Tibial artery (tissue), 4 donors: ENCODE measurements at regions not wholly inside any gene's neighbourhood (a gene's known extent, or its start where the extent isn't known, plus 50 kb on each side); places are given as distances from the start of the nearest gene placed in this dataset.

ENCODE experiments used
- DNase-seq, 2 donors: peaks; one replicate each; pipeline ENCODE4 v3.0.0-alpha.2; 2019
- H3K27ac ChIP-seq, 2 donors: fragments of 200-600 bp; sonication (generic) in 1 of 2; 1 replicate in 1 of 2; 2 replicates in 1 of 2; pipeline ENCODE4 v1.5.1; 2018 to 2019; ENCODE audit warnings: mild to moderate bottlenecking in 1 of 2
- H3K27me3 ChIP-seq, 2 donors: fragments of 200-600 bp; sonication (generic) in 1 of 2; one replicate each; pipeline versions ENCODE4 v1.5.1 to v1.6.0; 2016 to 2019
- H3K36me3 ChIP-seq, 3 donors: fragments of 200-600 bp; sonication (generic) in 2 of 3; one replicate each; pipeline ENCODE4 v1.5.1; 2016 to 2019; ENCODE audit warnings: mild to moderate bottlenecking in 2 of 3
- H3K4me1 ChIP-seq, 4 donors: fragments of 200-600 bp; sonication (generic) in 2 of 4; 1 replicate in 3 of 4; 2 replicates in 1 of 4; pipeline ENCODE4 v1.5.1; 2016 to 2019
- H3K4me3 ChIP-seq, 2 donors: fragments of 200-600 bp; sonication (generic) in 1 of 2; 1 replicate in 1 of 2; 2 replicates in 1 of 2; pipeline ENCODE4 v1.5.1; 2018 to 2019; ENCODE audit warnings: mild to moderate bottlenecking in 2 of 2
- H3K9me3 ChIP-seq, 3 donors: fragments of 200-600 bp; sonication (generic) in 1 of 3; one replicate each; pipeline ENCODE4 v1.5.1; 2016 to 2019
- intact Hi-C: fragments of 100-400 bp; cut with DNase I; formaldehyde crosslinking; loops from one replicate; pipeline ENCODE4 v1.15.0; 2023; ENCODE audit warnings: low total_unique reads
- TF ChIP-seq, protein P1 (sequence below), 2 experiments: fragments of 200-600 bp in 1 of 2; fragments of 450-650 bp in 1 of 2; IDR thresholded peaks; one replicate each; pipeline ENCODE4 v1.5.1; 2017 to 2019; ENCODE audit warnings: antibody characterized with exemption in 2 of 2, mild to moderate bottlenecking in 1 of 2, moderate library complexity in 1 of 2

DNA sequence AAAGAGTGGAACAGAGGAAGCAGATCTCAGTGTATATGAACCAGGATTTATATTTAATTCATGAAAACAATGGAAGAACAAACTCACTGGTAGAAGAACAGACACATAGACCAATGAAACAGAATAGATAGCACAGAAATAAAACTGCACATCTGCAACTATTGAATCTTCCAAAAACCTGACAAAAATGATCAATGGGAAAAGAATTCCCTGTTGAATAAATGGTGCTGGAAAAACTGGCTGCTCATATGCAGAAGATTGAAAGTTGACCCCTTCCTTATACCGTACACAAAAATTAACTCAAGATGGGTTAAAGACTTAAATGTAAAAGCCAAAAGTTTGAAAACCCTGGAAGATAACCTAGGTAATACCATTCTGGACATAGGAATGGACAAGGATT, 391.0 kb downstream of the MAGEB5 start:
- no peaks in the 10 kb centered on the region for H3K27me3 ChIP-seq
- H3K9me3 ChIP-seq: no peaks in the 10 kb centered on the region
- H3K27ac ChIP-seq: no peak overlapping the region
- no peak for DNase-seq
- TF ChIP-seq, protein P1, sequence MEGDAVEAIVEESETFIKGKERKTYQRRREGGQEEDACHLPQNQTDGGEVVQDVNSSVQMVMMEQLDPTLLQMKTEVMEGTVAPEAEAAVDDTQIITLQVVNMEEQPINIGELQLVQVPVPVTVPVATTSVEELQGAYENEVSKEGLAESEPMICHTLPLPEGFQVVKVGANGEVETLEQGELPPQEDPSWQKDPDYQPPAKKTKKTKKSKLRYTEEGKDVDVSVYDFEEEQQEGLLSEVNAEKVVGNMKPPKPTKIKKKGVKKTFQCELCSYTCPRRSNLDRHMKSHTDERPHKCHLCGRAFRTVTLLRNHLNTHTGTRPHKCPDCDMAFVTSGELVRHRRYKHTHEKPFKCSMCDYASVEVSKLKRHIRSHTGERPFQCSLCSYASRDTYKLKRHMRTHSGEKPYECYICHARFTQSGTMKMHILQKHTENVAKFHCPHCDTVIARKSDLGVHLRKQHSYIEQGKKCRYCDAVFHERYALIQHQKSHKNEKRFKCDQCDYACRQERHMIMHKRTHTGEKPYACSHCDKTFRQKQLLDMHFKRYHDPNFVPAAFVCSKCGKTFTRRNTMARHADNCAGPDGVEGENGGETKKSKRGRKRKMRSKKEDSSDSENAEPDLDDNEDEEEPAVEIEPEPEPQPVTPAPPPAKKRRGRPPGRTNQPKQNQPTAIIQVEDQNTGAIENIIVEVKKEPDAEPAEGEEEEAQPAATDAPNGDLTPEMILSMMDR (IDR thresholded peaks at IDR 0.05): no peak
- no peaks in the 10 kb centered on the region for H3K36me3 ChIP-seq
- no peak overlapping the region for H3K4me3 ChIP-seq
- no peaks in the 10 kb centered on the region for H3K4me1 ChIP-seq
- intact Hi-C loops: no loop called here

DNA sequence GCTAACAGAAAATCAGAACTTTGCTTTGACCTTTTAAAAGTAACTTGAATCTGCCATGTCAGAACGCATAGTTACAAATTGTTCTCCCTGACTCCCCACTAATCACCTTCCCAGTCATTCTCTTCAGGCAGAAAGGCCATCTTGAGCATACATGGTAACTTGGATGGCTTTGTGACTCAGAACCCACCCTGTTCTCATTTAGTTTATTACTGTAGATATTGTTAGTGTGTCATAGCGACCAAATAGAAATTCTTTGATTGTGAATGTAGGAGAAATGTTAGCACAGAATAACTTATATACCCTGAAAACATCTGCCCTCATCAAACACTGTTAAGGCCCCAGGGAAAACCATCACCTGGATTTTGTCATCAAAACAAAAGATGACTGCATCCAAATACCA, 382.0 kb downstream of the MAGEB5 start:
- no peak overlapping the region for H3K27ac ChIP-seq
- TF ChIP-seq, protein P1 (IDR thresholded peaks at IDR 0.05): no peak
- no peaks in the 10 kb centered on the region for H3K27me3 ChIP-seq
- no peaks in the 10 kb centered on the region for H3K36me3 ChIP-seq
- peaks cover 0 to 6% (median 5%) of the 10 kb centered on the region in 3 donors for H3K9me3 ChIP-seq
- no peaks in the 10 kb centered on the region for H3K4me1 ChIP-seq
- intact Hi-C loops: no loop called here
- no peak for DNase-seq
- H3K4me3 ChIP-seq: no peak overlapping the region

DNA sequence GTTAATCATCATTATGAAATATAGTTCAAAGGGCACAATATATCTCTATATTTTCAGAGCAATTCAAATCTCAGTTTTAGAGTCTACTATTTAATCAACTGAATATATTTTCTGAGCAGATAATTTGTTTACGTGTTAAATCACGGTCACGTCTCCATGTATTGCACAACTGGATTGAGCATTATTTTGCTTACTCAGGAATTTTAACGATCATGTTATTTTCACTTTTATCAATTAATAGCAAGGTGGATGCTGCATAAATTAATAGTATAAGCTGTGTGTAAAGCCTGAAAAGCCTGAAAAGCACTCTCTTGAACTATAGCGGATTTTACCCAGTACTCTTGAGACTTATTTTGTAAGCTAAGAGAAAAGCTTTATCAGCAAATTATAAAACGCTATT, 374.9 kb downstream of the MAGEB5 start:
- no peaks in the 10 kb centered on the region for H3K4me1 ChIP-seq
- H3K27me3 ChIP-seq: no peaks in the 10 kb centered on the region
- no peak for DNase-seq
- intact Hi-C loops: no loop called here
- TF ChIP-seq, protein P1 (IDR thresholded peaks at IDR 0.05): no peak
- peaks cover 0 to 6% (median 5%) of the 10 kb centered on the region in 3 donors for H3K9me3 ChIP-seq
- H3K36me3 ChIP-seq: no peaks in the 10 kb centered on the region
- H3K4me3 ChIP-seq: no peak overlapping the region
- no peak overlapping the region for H3K27ac ChIP-seq

DNA sequence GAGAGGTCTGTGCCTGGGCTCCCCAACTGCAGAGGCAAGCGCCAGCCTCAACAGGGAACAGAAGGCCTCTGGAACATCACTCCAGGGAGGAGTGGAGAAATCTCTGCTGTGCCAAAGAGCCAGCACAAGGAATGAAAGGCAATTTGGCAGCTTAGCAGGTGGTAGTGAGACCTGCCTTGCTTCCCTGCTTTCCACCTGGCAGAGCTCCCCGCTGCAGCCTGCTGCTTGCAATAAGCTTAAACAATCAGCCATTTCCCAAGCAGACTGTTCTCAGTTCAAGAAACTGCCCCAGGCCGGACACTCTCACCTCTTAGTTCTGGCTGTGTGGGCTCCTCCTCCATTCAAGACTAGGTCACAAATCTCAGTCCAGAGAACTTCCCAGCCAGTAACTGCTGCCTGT, 370.6 kb downstream of the MAGEB5 start:
- Histone ChIP-seq H3K27ac (no peak overlapping the region), H3K4me1 (no peaks in the 10 kb centered on the region), H3K36me3 (no peaks in the 10 kb centered on the region), H3K9me3 (no peaks in the 10 kb centered on the region), H3K4me3 (no peak overlapping the region), H3K27me3 (no peaks in the 10 kb centered on the region)
- TF ChIP-seq, protein P1 (IDR thresholded peaks at IDR 0.05): no peak
- intact Hi-C loops: no loop called here
- DNase-seq: no peak

DNA sequence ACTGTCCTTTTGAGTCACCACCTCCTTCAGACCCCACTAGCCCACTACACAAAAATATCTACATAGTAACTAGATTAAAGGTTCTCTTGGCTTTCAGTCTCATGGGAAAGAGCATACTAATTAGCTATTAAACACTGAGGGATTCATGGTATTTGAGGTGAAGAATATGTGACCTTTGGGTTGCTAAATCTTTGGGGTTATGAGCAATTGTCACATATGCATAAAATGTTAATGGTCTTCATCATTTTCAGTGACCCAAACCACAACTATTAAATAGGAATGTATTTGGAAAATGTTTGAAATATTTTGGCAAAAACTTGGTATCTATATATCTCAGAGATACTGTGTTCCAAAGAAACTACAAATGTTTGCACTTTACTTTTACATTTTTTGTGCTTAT, 365.1 kb downstream of the MAGEB5 start:
- intact Hi-C loops: no loop called here

More for the DNA sequence above, 365.1 kb downstream of the MAGEB5 start:
- H3K27me3 ChIP-seq: no peaks in the 10 kb centered on the region
- DNase-seq: no peak
- no peak overlapping the region for H3K27ac ChIP-seq
- no peak overlapping the region for H3K4me3 ChIP-seq
- H3K4me1 ChIP-seq: no peaks in the 10 kb centered on the region
- TF ChIP-seq, protein P1 (IDR thresholded peaks at IDR 0.05): no peak
- no peaks in the 10 kb centered on the region for H3K36me3 ChIP-seq
- H3K9me3 ChIP-seq: no peaks in the 10 kb centered on the region
